HG03135 (cell line): ENCODE measurements at regions not wholly inside any gene's neighbourhood (a gene's known extent, or its start where the extent isn't known, plus 50 kb on each side); places are given as distances from the start of the nearest gene placed in this dataset.
"Not testable (repeated sequence)": the region's sequence is repeated elsewhere in the genome, so short reads cannot be mapped to it uniquely, and the experiment has no call there.

Experiments used
- ATAC-seq: cut with Tn5 transposase; IDR thresholded peaks from one replicate; pipeline ENCODE4 v1.9.1; 2021; ENCODE audit warnings: mild to moderate bottlenecking, moderate library complexity; ENCODE audit not compliant: unreplicated experiment

DNA sequence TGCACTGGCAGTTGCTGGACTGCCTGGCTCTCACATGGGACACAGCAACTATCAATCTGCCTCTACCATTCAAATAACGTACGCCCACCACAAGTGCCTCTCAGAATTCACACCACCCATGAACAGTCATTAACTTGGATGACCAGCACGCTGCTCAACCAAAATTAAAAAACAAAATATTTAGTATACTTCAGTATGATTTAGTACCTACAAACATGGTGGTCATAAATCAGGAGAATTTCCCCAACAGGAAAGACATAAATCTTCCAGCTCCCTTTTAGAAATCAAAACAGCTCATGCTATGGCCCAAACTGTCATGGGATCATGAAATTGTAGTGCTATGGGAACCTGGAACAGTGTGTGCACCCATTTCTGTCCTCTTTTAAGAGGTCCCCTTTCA lies 317.4 kb upstream of the ETAA1 start:
- ATAC-seq: no peak

DNA sequence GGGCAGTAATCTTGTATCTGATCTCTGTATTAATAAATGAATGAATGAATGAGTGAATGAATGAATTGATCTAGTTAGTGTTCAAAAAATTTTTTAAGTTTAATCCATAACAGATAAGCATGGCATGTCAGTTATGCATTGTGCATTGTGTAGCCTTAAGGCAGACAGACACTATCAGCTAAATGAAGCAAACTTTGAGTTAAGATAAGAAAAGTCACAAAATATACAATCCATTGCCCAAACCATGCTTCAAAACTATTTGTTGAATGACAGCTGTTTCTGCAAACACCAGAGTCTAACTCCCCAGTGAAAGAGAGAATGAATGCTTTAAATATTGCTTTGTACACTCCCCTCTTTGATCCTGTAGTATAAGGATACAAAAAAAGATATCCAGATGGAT lies 314.3 kb upstream of the ETAA1 start:
- no peak for ATAC-seq

DNA sequence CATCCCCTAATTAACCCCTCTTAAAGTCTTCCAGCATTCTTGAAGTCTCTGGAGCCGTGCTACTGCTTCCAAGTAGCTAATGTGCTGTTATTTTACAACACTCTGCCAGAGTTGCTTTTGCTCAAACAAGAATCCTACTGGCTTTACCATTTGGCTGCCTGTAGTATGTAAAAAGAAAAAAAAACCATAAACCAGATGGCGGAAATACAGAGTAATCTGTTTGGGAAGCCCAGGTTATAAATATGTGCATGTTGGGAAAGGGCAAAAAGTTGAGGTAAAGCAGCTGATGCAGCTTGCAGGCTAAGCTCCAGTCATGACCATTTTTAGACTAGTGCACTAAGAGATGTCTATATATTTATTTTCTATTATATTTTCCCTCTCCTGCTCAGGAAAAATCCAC lies 313.2 kb upstream of the ETAA1 start:
- ATAC-seq: no peak

DNA sequence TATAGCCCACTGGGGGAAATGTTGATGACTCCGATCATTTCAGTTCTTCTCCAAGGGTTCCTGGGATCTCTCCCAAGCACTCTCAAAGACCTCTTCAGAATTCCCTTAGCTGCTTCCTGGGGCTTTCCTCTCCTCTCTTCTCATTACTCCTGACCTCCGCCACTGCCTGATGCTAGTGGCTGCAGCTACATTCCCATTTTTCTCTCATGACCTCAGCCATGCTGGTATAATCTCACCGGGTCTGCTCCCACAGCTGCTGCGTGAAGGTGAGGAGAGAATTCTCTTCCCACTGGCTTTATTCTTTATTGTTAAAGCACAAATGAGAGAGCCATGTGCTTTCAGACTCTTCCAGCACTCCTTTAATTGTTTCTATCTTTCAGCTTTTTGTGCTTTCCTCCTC lies 312.0 kb upstream of the ETAA1 start:
- no peak for ATAC-seq

DNA sequence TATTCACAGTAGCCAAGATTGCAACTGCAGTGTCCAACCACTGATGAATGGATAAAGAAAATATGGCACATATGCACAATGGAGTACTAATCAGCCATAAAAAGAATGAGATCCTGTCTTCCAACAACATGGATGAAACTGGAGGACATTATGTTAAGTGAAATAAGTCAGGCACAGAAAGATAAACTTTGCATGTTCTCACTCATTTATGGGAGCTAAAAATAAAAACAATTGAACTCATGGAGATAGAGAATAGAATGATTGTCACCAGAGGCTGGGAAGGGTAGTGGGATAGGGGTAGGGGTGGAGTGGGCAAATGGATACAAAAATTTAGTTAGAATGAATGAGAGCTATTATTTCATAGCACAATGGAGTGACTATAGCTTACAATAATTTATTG lies 305.5 kb upstream of the ETAA1 start:
- ATAC-seq: no peak

DNA sequence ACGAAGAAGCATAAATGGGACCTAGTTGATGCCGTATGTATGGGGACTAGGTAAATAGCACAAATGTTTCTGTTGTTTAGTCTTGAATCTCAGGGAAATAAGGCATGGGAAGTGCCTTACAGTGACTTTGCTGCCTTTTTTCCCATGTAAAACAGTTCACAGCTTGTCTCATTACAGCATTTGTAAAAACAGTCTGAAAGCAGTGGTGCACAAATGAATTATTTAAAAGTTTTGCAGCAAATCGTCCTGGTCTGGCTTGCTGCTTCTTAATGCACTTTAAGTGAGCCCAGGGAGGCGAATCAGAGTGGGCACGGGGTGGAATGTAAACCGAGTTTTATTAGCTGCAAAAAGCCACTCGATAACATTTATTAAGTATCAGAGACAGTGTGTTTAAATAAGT lies 302.0 kb upstream of the ETAA1 start:
- ATAC-seq: no peak

DNA sequence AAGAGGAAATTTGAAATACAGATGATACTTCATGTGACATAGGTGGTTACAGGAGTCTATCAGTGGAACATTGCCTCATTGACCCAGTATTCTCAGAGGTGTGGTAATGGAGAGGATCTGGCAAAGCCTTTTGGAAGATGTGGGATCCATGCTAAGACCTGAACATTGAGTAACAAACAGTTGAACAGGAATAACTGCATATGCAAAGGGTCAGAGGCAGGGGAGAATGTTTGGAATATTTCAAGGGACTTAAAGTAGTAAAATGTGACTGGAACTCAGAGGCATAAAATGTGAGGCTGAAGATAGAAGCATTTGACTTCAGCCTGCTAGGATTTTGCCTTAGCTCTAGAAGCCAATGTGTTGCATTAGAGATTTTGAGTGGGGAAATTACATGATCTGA lies 300.2 kb upstream of the ETAA1 start:
- no peak for ATAC-seq

DNA sequence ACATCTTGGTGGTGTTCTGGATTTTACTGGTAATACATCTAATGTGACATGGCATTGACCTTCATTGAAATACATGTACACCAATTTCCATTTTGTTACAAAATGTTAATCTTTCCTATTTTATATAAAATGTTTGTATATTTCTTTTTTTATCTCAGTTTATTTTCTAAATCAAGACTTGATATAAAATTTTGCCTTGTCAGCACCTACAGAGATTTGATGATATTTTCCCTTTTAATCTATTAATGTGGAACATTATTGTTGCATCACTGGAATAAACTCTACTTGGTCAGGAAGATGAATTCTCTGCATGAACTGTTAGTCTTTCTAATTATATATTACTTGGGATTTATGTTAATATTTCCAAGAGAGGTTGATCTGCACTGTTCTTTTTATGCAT lies 294.0 kb upstream of the ETAA1 start:
- no peak for ATAC-seq

DNA sequence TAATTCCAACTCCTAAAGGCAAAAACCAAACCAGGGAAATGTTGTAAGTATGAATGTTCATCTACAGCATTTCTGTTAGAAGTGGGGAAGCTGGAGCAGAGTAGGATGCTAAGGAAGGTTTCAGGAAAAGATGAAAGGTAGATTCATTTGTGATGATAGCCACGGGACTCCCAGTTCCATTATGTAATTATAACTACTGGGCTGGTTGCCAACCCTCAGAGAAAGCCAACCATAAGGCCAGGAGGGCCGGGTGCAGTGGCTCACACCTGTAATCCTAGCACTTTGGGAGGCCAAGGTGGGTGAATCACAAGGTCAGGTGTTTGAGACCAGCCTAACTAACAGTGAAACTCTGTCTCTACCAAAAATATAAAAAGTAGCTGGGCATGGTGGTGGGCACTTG lies 288.9 kb upstream of the ETAA1 start:
- no peak for ATAC-seq

DNA sequence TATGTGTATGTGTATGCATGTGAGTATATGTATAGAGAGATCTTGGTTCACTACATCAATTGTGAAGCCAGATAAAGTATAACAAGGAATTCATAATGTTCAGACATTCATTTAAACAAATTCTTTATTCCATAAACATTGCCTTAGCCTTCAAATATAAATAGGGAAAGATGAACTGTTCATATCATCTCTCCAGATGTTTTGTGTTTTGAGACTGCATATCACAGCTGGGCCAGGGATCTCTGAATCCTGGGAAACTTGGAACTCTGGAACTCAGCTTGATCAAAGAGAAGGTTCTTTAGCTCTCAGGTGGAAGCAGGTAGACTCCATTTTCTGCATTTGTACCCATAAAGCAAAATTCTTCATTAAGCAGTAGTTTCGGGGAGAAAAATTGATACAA lies 272.6 kb upstream of the ETAA1 start:
- ATAC-seq: no peak

DNA sequence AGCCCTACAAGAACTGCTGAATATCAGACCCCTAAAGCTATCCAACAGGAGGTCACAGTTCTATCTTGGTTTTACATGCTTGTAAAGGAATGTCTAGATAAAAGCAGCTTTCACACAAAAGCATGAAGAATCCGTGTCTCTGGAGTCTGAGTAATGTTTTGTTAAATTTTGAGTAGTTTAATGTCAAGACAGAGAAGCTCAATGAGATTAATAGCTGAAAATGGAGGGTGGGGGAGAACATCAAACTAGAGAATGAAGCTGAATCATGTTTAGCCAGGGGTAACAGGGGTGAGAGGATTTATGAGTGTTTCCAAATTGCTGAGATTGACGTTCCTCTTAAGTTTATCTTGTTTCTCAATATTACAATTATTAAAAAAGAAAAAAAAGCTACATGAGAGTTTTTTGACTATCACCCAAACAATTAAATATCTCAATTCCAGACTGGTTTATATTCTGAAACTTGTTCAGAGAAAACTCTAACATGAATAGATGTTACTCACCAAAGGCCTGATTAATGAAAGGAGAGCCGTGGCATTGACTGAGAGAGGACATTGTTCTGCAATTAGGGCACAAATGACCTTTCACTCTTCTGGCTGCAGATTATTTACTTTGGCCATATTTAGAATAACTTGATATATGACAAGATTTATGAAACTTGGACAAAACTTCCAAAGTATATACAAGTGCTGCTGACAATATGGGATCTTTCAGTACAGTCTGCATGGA lies 266.4 kb upstream of the ETAA1 start:
- no peak for ATAC-seq

DNA sequence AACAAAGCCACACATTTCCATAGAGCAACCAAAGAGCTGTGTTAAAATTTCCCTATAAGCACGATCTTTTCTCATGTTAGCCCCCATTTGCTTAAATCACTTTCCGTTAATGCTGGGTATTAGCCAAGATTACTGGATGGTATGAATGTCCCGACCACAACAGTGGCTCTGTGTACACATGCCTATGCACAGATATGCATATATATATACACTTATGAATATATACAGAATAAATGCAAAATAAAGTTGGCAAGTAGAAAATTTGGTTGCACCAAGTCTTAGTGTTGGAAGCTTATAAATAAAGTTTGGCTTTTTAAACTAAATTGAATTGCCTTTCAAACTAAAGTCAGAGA lies 265.9 kb upstream of the ETAA1 start:
- no peak for ATAC-seq

DNA sequence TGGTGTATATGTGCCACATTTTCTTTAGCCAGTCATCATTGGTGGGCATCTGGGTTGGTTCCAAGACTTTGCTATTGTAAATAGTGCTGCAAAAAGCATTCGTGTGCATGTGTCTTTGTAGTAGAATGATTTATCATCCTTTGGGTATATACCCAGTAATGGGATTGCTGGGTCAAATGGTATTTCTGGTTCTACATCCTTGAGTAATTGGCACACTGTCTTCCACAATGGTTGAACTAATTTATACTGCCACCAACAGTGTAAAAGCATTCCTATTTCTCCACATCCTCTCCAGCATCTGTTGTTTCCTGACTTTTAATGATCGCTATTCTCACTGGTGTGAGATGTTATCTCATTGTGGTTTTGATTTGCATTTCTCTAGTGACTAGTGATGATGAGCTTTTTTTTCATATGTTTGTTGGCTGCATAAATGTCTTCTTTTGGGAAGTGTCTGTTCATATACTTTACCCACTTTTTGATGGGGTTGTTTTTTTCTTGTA lies 264.6 kb upstream of the ETAA1 start:
- ATAC-seq: not testable (repeated sequence)

DNA sequence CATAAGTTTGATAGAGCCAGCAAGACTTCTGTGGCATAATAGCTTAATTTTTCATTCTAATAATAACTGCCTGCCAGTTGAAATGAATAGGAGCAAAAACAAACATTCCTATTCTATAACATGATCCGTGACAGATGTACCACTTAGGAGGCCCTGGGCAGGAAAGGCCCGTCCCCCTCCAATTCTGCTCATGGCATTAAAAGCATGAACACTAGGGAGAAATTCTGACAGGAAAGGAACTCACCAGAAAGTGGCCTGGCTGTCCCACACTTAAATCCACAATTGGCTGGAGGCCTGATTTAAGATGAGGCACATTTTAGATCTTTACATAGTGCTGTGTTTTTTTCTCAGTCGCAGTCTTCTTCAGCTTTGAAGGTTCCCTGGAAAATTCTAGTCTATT lies 261.9 kb upstream of the ETAA1 start:
- no peak for ATAC-seq

DNA sequence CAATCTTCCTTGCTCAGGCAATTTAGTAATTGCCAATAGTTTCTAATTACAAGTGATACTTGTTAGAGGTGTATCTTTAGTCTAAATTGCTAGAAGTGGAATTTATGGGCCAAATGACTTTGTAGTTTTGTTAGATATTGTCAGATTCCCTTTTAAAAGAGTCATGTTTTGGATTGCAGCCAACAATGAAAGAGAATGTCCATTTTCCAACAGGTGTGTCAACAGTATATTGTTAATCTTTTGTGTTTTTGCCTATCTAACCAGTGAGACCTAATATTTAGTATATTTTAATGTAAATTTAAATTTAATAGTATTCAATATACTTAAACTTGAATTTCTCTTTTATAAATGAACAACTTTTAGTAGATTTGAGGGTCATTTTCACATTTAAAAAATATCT lies 259.4 kb upstream of the ETAA1 start:
- ATAC-seq: no peak

DNA sequence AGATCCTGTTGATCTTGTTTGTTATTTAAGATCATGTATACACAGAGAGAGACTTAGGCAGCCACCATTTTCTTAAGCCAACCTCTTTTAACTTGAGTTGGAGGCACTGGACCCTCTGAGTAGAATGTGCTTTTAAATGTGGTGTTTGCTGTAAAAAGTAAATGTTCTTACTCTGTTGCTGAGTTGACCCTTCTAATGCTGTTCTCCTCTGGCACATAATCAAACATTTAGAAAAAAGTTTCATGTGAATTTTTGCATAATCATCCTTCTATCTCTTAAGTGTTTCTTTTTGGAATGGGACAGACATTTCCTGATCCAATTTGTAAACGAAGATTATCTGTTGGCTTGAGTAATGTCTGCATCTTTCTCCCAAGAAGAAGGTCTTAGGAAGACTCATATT lies 255.1 kb upstream of the ETAA1 start:
- no peak for ATAC-seq

DNA sequence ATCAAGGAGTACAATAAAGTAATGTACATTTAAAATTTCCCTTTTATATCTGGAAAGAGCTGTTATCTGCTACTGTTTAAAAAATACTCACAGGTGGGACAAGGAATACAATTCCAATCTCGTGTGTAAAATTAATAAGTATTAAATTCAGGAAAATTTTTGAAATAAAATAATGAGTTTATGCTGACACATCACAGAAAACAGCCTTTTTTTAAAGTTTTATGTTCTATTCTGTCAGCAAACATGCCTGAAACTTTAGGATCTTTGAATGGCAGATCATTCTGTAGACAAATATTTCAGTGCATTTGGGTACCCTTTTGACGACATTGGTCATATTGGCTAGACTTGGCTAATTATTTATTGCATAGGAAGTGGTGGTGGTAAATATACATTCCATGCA lies 254.4 kb upstream of the ETAA1 start:
- ATAC-seq: no peak

DNA sequence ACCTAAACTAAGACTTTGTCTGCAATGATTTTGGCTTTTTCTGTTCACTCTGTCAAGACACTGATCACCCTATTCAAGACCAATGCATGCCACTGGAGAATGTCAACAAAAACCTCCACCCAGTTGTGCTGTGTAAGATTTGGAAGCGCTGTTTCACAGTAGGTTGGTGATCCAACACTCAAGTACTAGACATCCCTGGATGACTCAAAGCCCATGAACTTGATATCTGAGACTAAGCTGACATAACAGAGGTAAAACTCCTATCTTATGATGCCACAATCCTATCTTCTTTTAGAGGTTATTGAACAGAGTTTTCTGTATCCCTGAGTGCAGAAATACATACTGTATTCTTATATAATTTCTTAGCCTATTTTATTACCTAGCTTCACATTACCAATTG lies 251.3 kb upstream of the ETAA1 start:
- ATAC-seq: no peak

DNA sequence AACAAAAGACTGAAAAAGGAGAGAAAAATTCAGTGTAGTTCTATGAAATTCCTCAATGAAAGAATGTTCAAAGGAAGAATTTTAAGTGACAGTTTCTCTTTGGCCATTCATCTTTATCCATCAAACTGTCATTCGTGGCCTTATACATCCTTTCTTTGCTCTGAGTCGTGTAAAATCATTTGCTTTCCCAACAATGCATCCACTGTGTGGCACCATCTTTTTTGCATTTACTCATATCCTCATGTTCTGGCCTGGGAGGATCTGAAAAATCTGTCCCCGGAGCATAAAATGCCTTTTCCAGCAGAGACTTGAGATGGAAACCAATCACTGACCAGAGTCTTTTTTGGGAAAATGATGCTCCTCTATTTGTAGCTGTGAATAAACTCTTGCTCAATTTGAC lies 240.3 kb upstream of the ETAA1 start:
- no peak for ATAC-seq

DNA sequence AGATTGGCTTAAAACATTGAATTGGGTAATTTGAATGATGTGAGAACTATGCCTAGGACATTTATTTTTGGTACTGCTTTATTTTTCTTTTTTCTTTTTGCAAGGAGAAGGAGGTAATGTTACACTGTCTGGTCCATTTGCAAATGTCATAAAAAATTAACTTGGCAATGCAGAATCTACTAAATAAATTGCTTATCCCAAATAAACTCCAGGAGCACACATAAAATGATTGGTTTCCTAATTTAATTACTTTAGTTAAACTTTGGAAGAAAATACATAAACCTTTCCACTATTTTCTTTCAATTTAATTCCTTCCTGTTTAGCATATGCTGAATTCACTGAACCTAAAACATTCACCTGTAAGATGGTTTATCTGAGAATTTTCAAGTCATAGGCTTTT lies 238.4 kb upstream of the ETAA1 start:
- no peak for ATAC-seq

DNA sequence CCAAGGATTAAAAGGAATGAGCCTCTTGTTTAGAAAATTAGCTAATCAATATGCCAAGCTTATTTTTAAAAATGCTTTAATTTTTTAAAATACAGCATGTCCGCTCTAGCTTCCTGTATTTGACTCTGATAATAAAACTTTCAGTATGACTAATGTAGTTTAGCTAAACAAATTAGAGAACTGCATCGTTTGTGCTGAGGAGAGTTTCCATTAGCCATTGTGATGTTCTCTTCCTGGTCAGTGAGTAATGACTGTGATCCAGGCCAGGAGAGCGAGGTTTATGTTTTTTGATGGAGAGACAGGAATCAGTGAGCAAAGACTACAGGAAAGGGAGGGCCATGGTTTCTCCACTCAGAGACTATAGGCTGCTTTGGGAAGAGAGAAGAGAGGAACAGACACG lies 237.2 kb upstream of the ETAA1 start:
- ATAC-seq: no peak

DNA sequence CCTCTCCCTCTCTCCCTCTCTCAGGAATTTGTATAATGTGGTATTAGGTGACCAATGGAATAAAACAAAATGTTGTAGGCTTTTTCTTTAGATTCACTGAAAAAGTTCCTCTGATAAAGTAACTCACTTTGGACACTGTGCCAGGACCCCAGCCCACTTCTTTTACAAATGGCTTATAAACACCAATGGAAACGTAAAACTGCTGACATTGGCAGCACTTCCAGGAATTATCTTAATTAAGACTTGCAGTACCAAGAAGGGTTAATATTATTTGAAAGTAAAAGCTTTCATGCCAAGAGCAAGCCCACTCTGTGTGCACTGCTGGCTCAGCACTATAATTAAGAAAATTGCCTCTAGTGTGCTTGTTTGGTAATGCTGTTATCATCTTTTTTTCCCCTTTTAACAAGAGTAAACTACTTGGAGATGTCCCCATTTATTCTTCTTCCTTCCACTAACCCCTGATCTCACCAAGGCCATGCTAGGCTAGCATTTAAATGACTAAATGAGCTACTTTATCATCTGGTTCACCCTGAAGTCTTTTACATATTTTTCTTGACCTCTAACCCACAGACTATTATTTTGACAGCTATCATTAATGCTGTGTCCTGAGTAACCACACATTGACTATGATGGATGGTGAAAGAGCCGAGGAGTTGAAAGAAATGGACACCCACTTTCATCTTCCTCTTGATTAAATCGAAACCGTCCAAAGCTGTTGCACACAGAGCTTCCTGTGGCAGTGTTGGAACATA lies 232.2 kb upstream of the ETAA1 start:
- no peak for ATAC-seq

DNA sequence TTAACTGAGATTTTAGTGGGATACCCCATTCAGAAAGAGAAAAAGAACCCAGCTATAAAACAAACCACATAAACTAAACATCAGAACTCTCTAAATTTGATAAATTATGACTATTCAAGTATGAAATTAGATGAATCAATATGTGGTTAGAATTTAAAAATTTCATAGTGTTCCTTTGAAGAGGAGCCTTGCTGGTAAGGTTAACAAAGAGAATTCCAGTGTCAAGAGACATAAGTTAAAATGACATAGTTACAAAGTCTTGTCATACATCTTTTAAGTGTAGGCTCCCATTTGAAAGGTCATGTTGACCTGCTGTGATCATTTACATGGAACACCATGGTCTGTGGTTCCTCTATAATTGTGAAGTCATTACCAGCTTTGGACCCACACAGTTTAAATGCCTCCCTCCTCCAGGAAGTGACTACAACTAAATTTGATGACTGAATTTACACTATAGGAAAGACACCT lies 231.6 kb upstream of the ETAA1 start:
- no peak for ATAC-seq
